Activated CD4-positive, alpha-beta memory T cell treated with anti-CD3 and anti-CD28 coated beads for 36 hours (primary cell): ENCODE measurements at regions not wholly inside any gene's neighbourhood (a gene's known extent, or its start where the extent isn't known, plus 50 kb on each side); places are given as distances from the start of the nearest gene placed in this dataset.

ENCODE experiments used
- CTCF ChIA-PET: fragments of 350-600 bp; sonication (Branson Sonifier 250); formaldehyde crosslinking; loops from one replicate; lab custom pipeline; 2021; ENCODE audit warnings: antibody characterized with exemption, inconsistent platforms; lab: Charles Lee
- POLR2A ChIA-PET: fragments of 350-600 bp; sonication (Branson Sonifier 250); formaldehyde crosslinking; loops from one replicate; lab custom pipeline; 2021; ENCODE audit warnings: antibody characterized with exemption; lab: Charles Lee
- DNase-seq: peaks from one replicate; pipeline ENCODE4 v3.0.0-alpha.2; 2020
- H3K27ac Mint-ChIP-seq: one replicate; pipeline ENCODE4 v1.8.0; 2021; ENCODE audit warnings: mixed read lengths
- H3K27me3 Mint-ChIP-seq: one replicate; pipeline ENCODE4 v1.8.0; 2021; ENCODE audit warnings: mixed read lengths
- H3K36me3 Mint-ChIP-seq: one replicate; pipeline ENCODE4 v1.8.0; 2021; ENCODE audit warnings: mixed read lengths
- H3K4me1 Mint-ChIP-seq: one replicate; pipeline ENCODE4 v1.8.0; 2021; ENCODE audit warnings: low read depth, mixed read lengths
- H3K4me3 Mint-ChIP-seq: one replicate; pipeline ENCODE4 v1.8.0; 2021; ENCODE audit warnings: mild to moderate bottlenecking, mixed read lengths
- H3K9me3 Mint-ChIP-seq: one replicate; pipeline ENCODE4 v1.8.0; 2021; ENCODE audit warnings: mixed read lengths
- intact Hi-C: fragments of 100-400 bp; cut with micrococcal nuclease; formaldehyde crosslinking; loops from one replicate; pipeline ENCODE4 v1.15.1; 2023

GRCh38 chr13:105984236-105984635 is 551.2 kb downstream of the EFNB2 start:
- Mint-ChIP-seq H3K4me1 (no peaks in the 10 kb centered on the region), H3K36me3 (no peaks in the 10 kb centered on the region), H3K27ac (no peak overlapping the region), H3K9me3 (no peaks in the 10 kb centered on the region), H3K27me3 (no peaks in the 10 kb centered on the region), H3K4me3 (no peak overlapping the region)
- ChIA-PET CTCF (no interaction called here), POLR2A (no interaction called here)
- intact Hi-C loops, result no loop called here
- DNase-seq, result no peak

GRCh38 chr13:105982219-105982930 is 553.1 kb downstream of the EFNB2 start:
- H3K9me3 Mint-ChIP-seq, result peaks cover 2% of the 10 kb centered on the region
- no peaks in the 10 kb centered on the region for H3K4me1 Mint-ChIP-seq
- no peaks in the 10 kb centered on the region for H3K27me3 Mint-ChIP-seq
- ChIA-PET POLR2A (no interaction called here), CTCF (no interaction called here)
- no peak for DNase-seq
- no peak overlapping the region for H3K27ac Mint-ChIP-seq
- no peaks in the 10 kb centered on the region for H3K36me3 Mint-ChIP-seq
- intact Hi-C loops, result no loop called here
- H3K4me3 Mint-ChIP-seq, result no peak overlapping the region

- H3K4me1 Mint-ChIP-seq, result no peaks in the 10 kb centered on the region
- intact Hi-C loops, result no loop called here
Measured at GRCh38 chr13:105979131-105980011, 556.1 kb downstream of the EFNB2 start.

GRCh38 chr13:105974380-105974779 is 561.1 kb downstream of the EFNB2 start:
- CTCF ChIA-PET, result no interaction called here
- POLR2A ChIA-PET, result no interaction called here
- no peaks in the 10 kb centered on the region for H3K36me3 Mint-ChIP-seq

More at GRCh38 chr13:105979131-105980011, 556.1 kb downstream of the EFNB2 start:
- H3K4me3 Mint-ChIP-seq, result no peak overlapping the region
- H3K9me3 Mint-ChIP-seq, result peaks cover 2% of the 10 kb centered on the region
- no peak for DNase-seq
- H3K27me3 Mint-ChIP-seq, result no peaks in the 10 kb centered on the region
- H3K36me3 Mint-ChIP-seq, result no peaks in the 10 kb centered on the region
- no peak overlapping the region for H3K27ac Mint-ChIP-seq
- ChIA-PET CTCF (no interaction called here), POLR2A (no interaction called here)

GRCh38 chr13:105972811-105973590 is 562.5 kb downstream of the EFNB2 start:
- POLR2A ChIA-PET, result no interaction called here
- CTCF ChIA-PET, result no interaction called here
- no peaks in the 10 kb centered on the region for H3K27me3 Mint-ChIP-seq
- no peak overlapping the region for H3K27ac Mint-ChIP-seq
- H3K9me3 Mint-ChIP-seq, result peaks cover 2% of the 10 kb centered on the region
- no peak for DNase-seq
- H3K4me3 Mint-ChIP-seq, result no peak overlapping the region
- no peaks in the 10 kb centered on the region for H3K36me3 Mint-ChIP-seq
- intact Hi-C loops, result no loop called here
- no peaks in the 10 kb centered on the region for H3K4me1 Mint-ChIP-seq

More at GRCh38 chr13:105974380-105974779, 561.1 kb downstream of the EFNB2 start:
- Mint-ChIP-seq H3K27ac (no peak overlapping the region), H3K27me3 (no peaks in the 10 kb centered on the region), H3K4me3 (no peak overlapping the region), H3K4me1 (no peaks in the 10 kb centered on the region), H3K9me3 (peaks cover 2% of the 10 kb centered on the region)
- DNase-seq, result no peak
- intact Hi-C loops, result no loop called here

- no peak for DNase-seq
- Mint-ChIP-seq H3K27me3 (no peaks in the 10 kb centered on the region), H3K4me1 (no peaks in the 10 kb centered on the region), H3K4me3 (no peak overlapping the region), H3K36me3 (no peaks in the 10 kb centered on the region), H3K9me3 (no peaks in the 10 kb centered on the region), H3K27ac (no peak overlapping the region)
- CTCF ChIA-PET, result no interaction called here
- intact Hi-C loops, result no loop called here
- POLR2A ChIA-PET, result no interaction called here
Measured at GRCh38 chr13:105972306-105972721, 563.1 kb downstream of the EFNB2 start.

- Mint-ChIP-seq H3K4me1 (no peaks in the 10 kb centered on the region), H3K36me3 (no peaks in the 10 kb centered on the region), H3K9me3 (no peaks in the 10 kb centered on the region), H3K27me3 (no peaks in the 10 kb centered on the region), H3K27ac (no peak overlapping the region), H3K4me3 (no peak overlapping the region)
- POLR2A ChIA-PET, result no interaction called here
- intact Hi-C loops, result no loop called here
- no peak for DNase-seq
- CTCF ChIA-PET, result no interaction called here
Measured at GRCh38 chr13:105971738-105972137, 563.7 kb downstream of the EFNB2 start.

- POLR2A ChIA-PET, result no interaction called here
- Mint-ChIP-seq H3K36me3 (no peaks in the 10 kb centered on the region), H3K9me3 (no peaks in the 10 kb centered on the region), H3K27ac (no peak overlapping the region), H3K27me3 (no peaks in the 10 kb centered on the region), H3K4me1 (no peaks in the 10 kb centered on the region), H3K4me3 (no peak overlapping the region)
- no peak for DNase-seq
- CTCF ChIA-PET, result no interaction called here
- intact Hi-C loops, result no loop called here
Measured at GRCh38 chr13:105971312-105971711, 564.1 kb downstream of the EFNB2 start.

- no peak for DNase-seq
- POLR2A ChIA-PET, result no interaction called here
- Mint-ChIP-seq H3K4me1 (no peaks in the 10 kb centered on the region), H3K9me3 (no peaks in the 10 kb centered on the region), H3K27me3 (no peaks in the 10 kb centered on the region), H3K36me3 (no peaks in the 10 kb centered on the region), H3K4me3 (no peak overlapping the region), H3K27ac (no peak overlapping the region)
- CTCF ChIA-PET, result no interaction called here
- intact Hi-C loops, result no loop called here
Measured at GRCh38 chr13:105969761-105970160, 565.7 kb downstream of the EFNB2 start.

- Mint-ChIP-seq H3K4me3 (no peak overlapping the region), H3K27me3 (no peaks in the 10 kb centered on the region), H3K36me3 (no peaks in the 10 kb centered on the region), H3K4me1 (no peaks in the 10 kb centered on the region), H3K9me3 (no peaks in the 10 kb centered on the region), H3K27ac (no peak overlapping the region)
- ChIA-PET CTCF (no interaction called here), POLR2A (no interaction called here)
- intact Hi-C loops, result no loop called here
- DNase-seq, result no peak
Measured at GRCh38 chr13:105965910-105966309, 569.6 kb downstream of the EFNB2 start.

GRCh38 chr13:105962080-105962479 is 573.4 kb downstream of the EFNB2 start:
- Mint-ChIP-seq H3K4me3 (no peak overlapping the region), H3K36me3 (no peaks in the 10 kb centered on the region), H3K4me1 (no peaks in the 10 kb centered on the region), H3K27me3 (no peaks in the 10 kb centered on the region), H3K9me3 (no peaks in the 10 kb centered on the region), H3K27ac (no peak overlapping the region)
- ChIA-PET POLR2A (no interaction called here), CTCF (no interaction called here)
- intact Hi-C loops, result no loop called here
- DNase-seq, result no peak

- intact Hi-C loops, result no loop called here
- Mint-ChIP-seq H3K27ac (no peak overlapping the region), H3K4me3 (no peak overlapping the region), H3K4me1 (no peaks in the 10 kb centered on the region), H3K36me3 (no peaks in the 10 kb centered on the region), H3K27me3 (no peaks in the 10 kb centered on the region), H3K9me3 (no peaks in the 10 kb centered on the region)
- POLR2A ChIA-PET, result no interaction called here
- CTCF ChIA-PET, result no interaction called here
- DNase-seq, result no peak
Measured at GRCh38 chr13:105961438-105961837, 574.0 kb downstream of the EFNB2 start.
